ENCODE measurements at regions not wholly inside any gene's neighbourhood (a gene's known extent, or its start where the extent isn't known, plus 50 kb on each side); places are given as distances from the start of the nearest gene placed in this dataset.

GRCh38 chr5:72693546-72694205 is 122.8 kb upstream of the TNPO1 start:
- no peaks in the 10 kb centered on the region for H3K4me1 ChIP-seq (ENCODE audit: insufficient read depth, low read length, severe bottlenecking)

GRCh38 chr5:72692651-72693442 is 123.6 kb upstream of the TNPO1 start:
- no peaks in the 10 kb centered on the region for H3K27me3 ChIP-seq (ENCODE audit: insufficient read depth, low read length)
- H2AFZ ChIP-seq (ENCODE audit: low read length), result no peak overlapping the region
- H3K4me1 ChIP-seq (ENCODE audit: insufficient read depth, low read length, severe bottlenecking), result no peaks in the 10 kb centered on the region
- TF ChIP-seq EZH2 (IDR thresholded peaks at IDR 0.05; ENCODE audit: borderline replicate concordance, low read length) (no peak), CTCF (IDR thresholded peaks at IDR 0.05; ENCODE audit: low read length) (no peak)
- H3K27ac ChIP-seq (ENCODE audit: low read depth, low read length, poor library complexity, severe bottlenecking), result no peak overlapping the region
- H3K9me2 ChIP-seq (ENCODE audit: low read depth, low read length), result no peaks in the 10 kb centered on the region
- H3F3A ChIP-seq (ENCODE audit: insufficient read depth, low read length), result no peaks in the 10 kb centered on the region
- H3K4me2 ChIP-seq (ENCODE audit: low read length), result no peak overlapping the region
- H3K9me3 ChIP-seq (ENCODE audit: low read length), result no peaks in the 10 kb centered on the region
- H3K4me3 ChIP-seq (ENCODE audit: low read depth, low read length, poor library complexity, severe bottlenecking), result no peak overlapping the region
- no peaks in the 10 kb centered on the region for H4K20me1 ChIP-seq (ENCODE audit: insufficient read depth, low read length)
- no peaks in the 10 kb centered on the region for H3K36me3 ChIP-seq (ENCODE audit: insufficient read depth, low read length)
- H3K9ac ChIP-seq (ENCODE audit: low read length), result no peak overlapping the region
- H3K79me2 ChIP-seq (ENCODE audit: insufficient read depth, low read length), result no peaks in the 10 kb centered on the region

More at GRCh38 chr5:72693546-72694205, 122.8 kb upstream of the TNPO1 start:
- no peaks in the 10 kb centered on the region for H3K9me2 ChIP-seq (ENCODE audit: low read depth, low read length)
- no peaks in the 10 kb centered on the region for H3K36me3 ChIP-seq (ENCODE audit: insufficient read depth, low read length)
- no peaks in the 10 kb centered on the region for H3K27me3 ChIP-seq (ENCODE audit: insufficient read depth, low read length)
- no peak overlapping the region for H3K4me3 ChIP-seq (ENCODE audit: low read depth, low read length, poor library complexity, severe bottlenecking)
- H3K79me2 ChIP-seq (ENCODE audit: insufficient read depth, low read length), result no peaks in the 10 kb centered on the region
- no peaks in the 10 kb centered on the region for H3F3A ChIP-seq (ENCODE audit: insufficient read depth, low read length)
- H2AFZ ChIP-seq (ENCODE audit: low read length), result no peak overlapping the region
- no peak overlapping the region for H3K4me2 ChIP-seq (ENCODE audit: low read length)
- no peak overlapping the region for H3K9ac ChIP-seq (ENCODE audit: low read length)
- TF ChIP-seq CTCF (IDR thresholded peaks at IDR 0.05; ENCODE audit: low read length), result no peak
- no peak for TF ChIP-seq EZH2 (IDR thresholded peaks at IDR 0.05; ENCODE audit: borderline replicate concordance, low read length)
- H3K27ac ChIP-seq (ENCODE audit: low read depth, low read length, poor library complexity, severe bottlenecking), result no peak overlapping the region
- H3K9me3 ChIP-seq (ENCODE audit: low read length), result no peaks in the 10 kb centered on the region
- H4K20me1 ChIP-seq (ENCODE audit: insufficient read depth, low read length), result no peaks in the 10 kb centered on the region

- H3K79me2 ChIP-seq (ENCODE audit: insufficient read depth, low read length), result no peaks in the 10 kb centered on the region
- no peaks in the 10 kb centered on the region for H3K4me1 ChIP-seq (ENCODE audit: insufficient read depth, low read length, severe bottlenecking)
- H3K4me2 ChIP-seq (ENCODE audit: low read length), result no peak overlapping the region
- TF ChIP-seq CTCF (IDR thresholded peaks at IDR 0.05; ENCODE audit: low read length), result no peak
- no peak for TF ChIP-seq EZH2 (IDR thresholded peaks at IDR 0.05; ENCODE audit: borderline replicate concordance, low read length)
- no peak overlapping the region for H3K9ac ChIP-seq (ENCODE audit: low read length)
- H2AFZ ChIP-seq (ENCODE audit: low read length), result no peak overlapping the region
- no peaks in the 10 kb centered on the region for H3K36me3 ChIP-seq (ENCODE audit: insufficient read depth, low read length)
- no peak overlapping the region for H3K4me3 ChIP-seq (ENCODE audit: low read depth, low read length, poor library complexity, severe bottlenecking)
- no peaks in the 10 kb centered on the region for H4K20me1 ChIP-seq (ENCODE audit: insufficient read depth, low read length)
- H3K27me3 ChIP-seq (ENCODE audit: insufficient read depth, low read length), result no peaks in the 10 kb centered on the region
- H3K27ac ChIP-seq (ENCODE audit: low read depth, low read length, poor library complexity, severe bottlenecking), result no peak overlapping the region
- no peaks in the 10 kb centered on the region for H3K9me3 ChIP-seq (ENCODE audit: low read length)
- no peaks in the 10 kb centered on the region for H3F3A ChIP-seq (ENCODE audit: insufficient read depth, low read length)
- H3K9me2 ChIP-seq (ENCODE audit: low read depth, low read length), result no peaks in the 10 kb centered on the region
Observed at GRCh38 chr5:72692231-72692637, 124.2 kb upstream of the TNPO1 start.

Data from OCI-LY1 (cell line).